ENCODE measurements at regions not wholly inside any gene's neighbourhood (a gene's known extent, or its start where the extent isn't known, plus 50 kb on each side); places are given as distances from the start of the nearest gene placed in this dataset.

DNA sequence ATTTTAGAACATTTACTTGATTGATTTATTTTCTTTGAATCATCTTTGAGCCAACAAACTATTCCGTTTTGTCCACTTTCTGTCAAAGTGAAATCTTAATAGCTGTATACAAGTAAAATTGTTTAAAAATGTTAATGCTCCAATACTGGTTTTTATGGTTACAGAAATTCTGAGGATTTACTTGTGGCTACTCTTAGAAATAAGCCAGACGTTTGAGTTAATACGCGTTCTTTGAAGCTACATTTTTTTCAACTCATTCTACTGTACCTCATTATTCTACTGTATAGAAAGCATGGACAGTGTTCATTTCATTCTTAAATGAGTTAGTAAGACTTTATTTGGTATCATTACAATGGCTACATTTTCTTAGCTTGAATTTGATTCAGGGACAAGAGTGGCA is 996.2 kb upstream of the FLRT2 start:
- TF ChIP-seq, protein P1, sequence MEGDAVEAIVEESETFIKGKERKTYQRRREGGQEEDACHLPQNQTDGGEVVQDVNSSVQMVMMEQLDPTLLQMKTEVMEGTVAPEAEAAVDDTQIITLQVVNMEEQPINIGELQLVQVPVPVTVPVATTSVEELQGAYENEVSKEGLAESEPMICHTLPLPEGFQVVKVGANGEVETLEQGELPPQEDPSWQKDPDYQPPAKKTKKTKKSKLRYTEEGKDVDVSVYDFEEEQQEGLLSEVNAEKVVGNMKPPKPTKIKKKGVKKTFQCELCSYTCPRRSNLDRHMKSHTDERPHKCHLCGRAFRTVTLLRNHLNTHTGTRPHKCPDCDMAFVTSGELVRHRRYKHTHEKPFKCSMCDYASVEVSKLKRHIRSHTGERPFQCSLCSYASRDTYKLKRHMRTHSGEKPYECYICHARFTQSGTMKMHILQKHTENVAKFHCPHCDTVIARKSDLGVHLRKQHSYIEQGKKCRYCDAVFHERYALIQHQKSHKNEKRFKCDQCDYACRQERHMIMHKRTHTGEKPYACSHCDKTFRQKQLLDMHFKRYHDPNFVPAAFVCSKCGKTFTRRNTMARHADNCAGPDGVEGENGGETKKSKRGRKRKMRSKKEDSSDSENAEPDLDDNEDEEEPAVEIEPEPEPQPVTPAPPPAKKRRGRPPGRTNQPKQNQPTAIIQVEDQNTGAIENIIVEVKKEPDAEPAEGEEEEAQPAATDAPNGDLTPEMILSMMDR (IDR thresholded peaks at IDR 0.05) = no peak
- intact Hi-C loops (cut with DNase I, micrococcal nuclease) = no loop called here
- H3K4me3 Mint-ChIP-seq = no peak overlapping the region

DNA sequence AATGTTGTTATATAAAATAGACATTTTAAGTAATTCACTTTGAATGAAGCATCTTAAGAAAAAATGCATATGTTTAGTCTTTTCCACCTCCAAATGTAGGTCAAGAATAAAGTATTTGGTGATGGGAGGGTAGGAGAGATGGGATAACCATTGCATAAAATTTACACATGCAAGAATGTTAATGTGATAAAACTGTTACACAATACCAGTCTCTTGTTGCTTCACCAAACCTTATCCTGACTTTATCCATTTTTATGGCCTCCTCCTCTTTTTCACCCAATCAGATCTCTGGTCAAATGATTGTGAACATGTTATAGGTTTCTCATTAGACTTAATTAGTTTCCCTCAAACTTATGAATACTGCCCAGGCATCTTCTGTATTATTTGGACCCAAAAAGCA is 994.5 kb upstream of the FLRT2 start:
- Mint-ChIP-seq H3K36me3 (ENCODE audit: low read depth) (no peaks in the 10 kb centered on the region), H3K9me3 (peaks cover 4% of the 10 kb centered on the region), H3K4me1 (ENCODE audit: low read depth) (no peaks in the 10 kb centered on the region), H3K4me3 (no peak overlapping the region), H3K27me3 (no peaks in the 10 kb centered on the region), H3K27ac (no peak overlapping the region)
- DNase-seq = no peak
- TF ChIP-seq, protein P1 (IDR thresholded peaks at IDR 0.05) = no peak
- intact Hi-C loops (cut with DNase I, micrococcal nuclease) = no loop called here
- Histone ChIP-seq H3K36me3 (ENCODE audit: insufficient read depth, low read length) (no peaks in the 10 kb centered on the region), H3K27me3 (ENCODE audit: control insufficient read depth in 1 of 2, insufficient read depth in 2 of 2, low read length in 2 of 2) (no peaks in the 10 kb centered on the region), H3K4me3 (ENCODE audit: low read length) (no peak overlapping the region), H3K27ac (ENCODE audit: low read depth in 1 of 2, low read length in 2 of 2) (no peak overlapping the region), H3K4me1 (ENCODE audit: insufficient read depth, low read length) (no peaks in the 10 kb centered on the region), H3K9me3 (ENCODE audit: control insufficient read depth in 1 of 2, insufficient read depth in 1 of 2, low read length in 2 of 2) (no peaks in the 10 kb centered on the region)
- ATAC-seq (ENCODE audit: poor library complexity) = no peak
- ChIA-PET CTCF (no interaction called here), POLR2A (no interaction called here)

More for the DNA sequence above, 996.2 kb upstream of the FLRT2 start:
- Histone ChIP-seq H3K27ac (ENCODE audit: low read depth in 1 of 2, low read length in 2 of 2) (no peak overlapping the region), H3K9me3 (ENCODE audit: control insufficient read depth in 1 of 2, insufficient read depth in 1 of 2, low read length in 2 of 2) (no peaks in the 10 kb centered on the region), H3K4me3 (ENCODE audit: low read length) (no peak overlapping the region), H3K4me1 (ENCODE audit: insufficient read depth, low read length) (no peaks in the 10 kb centered on the region), H3K27me3 (ENCODE audit: control insufficient read depth in 1 of 2, insufficient read depth in 2 of 2, low read length in 2 of 2) (no peaks in the 10 kb centered on the region), H3K36me3 (ENCODE audit: insufficient read depth, low read length) (no peaks in the 10 kb centered on the region)
- ATAC-seq (ENCODE audit: poor library complexity) (no peak), DNase-seq (no peak)
- POLR2A ChIA-PET = no interaction called here
- Mint-ChIP-seq H3K4me1 (ENCODE audit: low read depth) (no peaks in the 10 kb centered on the region), H3K27ac (no peak overlapping the region), H3K27me3 (no peaks in the 10 kb centered on the region), H3K9me3 (peaks cover 4% of the 10 kb centered on the region), H3K36me3 (ENCODE audit: low read depth) (no peaks in the 10 kb centered on the region)
- CTCF ChIA-PET = no interaction called here

DNA sequence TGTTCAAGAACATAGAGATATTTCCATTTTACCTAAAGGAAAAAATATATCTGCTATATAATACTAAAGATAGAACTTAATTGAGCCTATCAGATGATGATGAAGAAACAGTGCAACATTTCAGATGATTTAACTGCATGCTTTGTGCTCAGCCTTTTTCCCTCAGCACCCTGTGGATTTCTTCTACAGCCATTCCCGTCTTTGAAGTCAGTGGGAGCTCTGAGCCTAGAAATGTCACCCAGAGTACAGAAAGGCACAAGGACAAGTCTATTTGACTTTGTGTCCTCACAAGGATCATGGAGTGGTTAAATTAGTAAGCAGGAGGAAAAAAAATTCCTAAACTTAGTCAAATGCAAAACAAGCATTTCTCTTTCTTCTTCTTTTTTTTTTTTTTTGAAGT is 994.0 kb upstream of the FLRT2 start:
- Mint-ChIP-seq H3K4me3 (no peak overlapping the region), H3K36me3 (ENCODE audit: low read depth) (no peaks in the 10 kb centered on the region), H3K4me1 (ENCODE audit: low read depth) (no peaks in the 10 kb centered on the region), H3K27ac (no peak overlapping the region), H3K9me3 (peaks cover 4% of the 10 kb centered on the region), H3K27me3 (no peaks in the 10 kb centered on the region)
- TF ChIP-seq, protein P1 (IDR thresholded peaks at IDR 0.05) = no peak
- Histone ChIP-seq H3K27ac (ENCODE audit: low read depth in 1 of 2, low read length in 2 of 2) (no peak overlapping the region), H3K4me3 (ENCODE audit: low read length) (no peak overlapping the region), H3K9me3 (ENCODE audit: control insufficient read depth in 1 of 2, insufficient read depth in 1 of 2, low read length in 2 of 2) (no peaks in the 10 kb centered on the region), H3K4me1 (ENCODE audit: insufficient read depth, low read length) (no peaks in the 10 kb centered on the region), H3K36me3 (ENCODE audit: insufficient read depth, low read length) (no peaks in the 10 kb centered on the region), H3K27me3 (ENCODE audit: control insufficient read depth in 1 of 2, insufficient read depth in 2 of 2, low read length in 2 of 2) (no peaks in the 10 kb centered on the region)
- DNase-seq (no peak), ATAC-seq (ENCODE audit: poor library complexity) (no peak)
- intact Hi-C loops (cut with DNase I, micrococcal nuclease) = no loop called here
- ChIA-PET POLR2A (no interaction called here), CTCF (no interaction called here)

Data from CD4-positive, alpha-beta T cell (primary cell).